ENCODE measurements at regions not wholly inside any gene's neighbourhood (a gene's known extent, or its start where the extent isn't known, plus 50 kb on each side); places are given as distances from the start of the nearest gene placed in this dataset.

DNA sequence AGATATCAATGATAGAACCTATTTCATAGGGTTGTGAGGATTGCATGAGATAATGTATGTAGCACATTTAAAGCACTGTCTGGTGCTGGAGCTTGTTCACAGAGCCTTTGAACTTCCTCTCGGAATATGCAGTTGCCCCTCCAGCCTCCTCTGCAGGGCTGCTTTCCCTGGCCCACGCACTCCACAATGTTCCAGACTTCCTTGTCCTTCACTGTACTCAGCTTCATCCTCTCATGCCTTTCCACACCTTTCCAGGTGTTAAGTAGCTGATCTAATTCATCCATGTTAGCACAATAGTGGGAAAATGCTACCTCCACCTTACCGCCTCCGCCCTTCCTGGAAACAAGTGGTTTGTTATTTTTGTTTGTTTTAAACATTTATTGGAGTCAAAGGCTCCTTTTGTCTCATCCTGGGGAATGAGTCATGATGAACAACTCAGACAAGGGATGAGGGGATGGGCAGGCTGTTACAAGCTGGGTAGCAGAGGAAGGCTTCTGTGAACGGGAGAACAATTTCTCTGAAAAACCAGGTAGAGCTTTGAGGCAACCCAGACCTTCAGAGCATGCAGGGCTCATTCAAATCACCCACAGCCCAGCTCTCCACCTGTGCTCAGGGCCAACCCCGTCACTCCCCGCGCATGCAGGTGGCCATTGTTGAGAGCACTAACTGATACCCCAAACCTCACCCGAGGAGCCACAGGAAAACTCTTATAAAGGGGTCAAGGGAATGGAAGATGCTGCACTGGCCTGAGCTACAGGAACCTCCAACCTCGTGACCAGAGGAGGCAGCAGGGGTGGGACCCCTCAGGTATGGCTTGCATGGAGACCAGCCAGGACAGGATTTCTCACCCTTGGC is 84.9 kb upstream of the TBL1X start:
- H3K4ac ChIP-seq (ENCODE audit: low read depth, low read length) = peak overlapping the region; percentile 36; the same call in 1 of the 2 replicates
- H3K36me3 ChIP-seq (ENCODE audit: control insufficient read depth, insufficient read depth, low read length) = no peaks in the 10 kb centered on the region
- POLR2A ChIA-PET (ENCODE audit: unreplicated experiment) = no interaction called here
- no peak overlapping the region for H3K56ac ChIP-seq (ENCODE audit: extremely low read depth, insufficient read depth, low read length)
- H3K9me1 ChIP-seq (ENCODE audit: insufficient read depth, low read length) = 0 out of 2 replicates have a peak, but pooled peaks cover 3% of the 10 kb centered on the region
- peak overlapping the region; percentile 78 for H2AK5ac ChIP-seq (ENCODE audit: low read depth, low read length)
- no peak overlapping the region for H3K23ac ChIP-seq (ENCODE audit: low read depth, low read length)
- H2BK5ac ChIP-seq (ENCODE audit: low read depth, low read length, poor library complexity, severe bottlenecking) = no peak overlapping the region
- no peaks in the 10 kb centered on the region for H4K20me1 ChIP-seq (ENCODE audit: insufficient read depth, low read length)
- H2AFZ ChIP-seq (replicated peaks; ENCODE audit: low read length, poor library complexity) = no peak overlapping the region
- WGBS, 2 experiments (ENCODE audit: extremely low coverage in 2 of 2, insufficient read length in 1 of 2) = 86% methylated on average over 1 of the region's 10 CpGs; no CpG with 5 or more reads in 1 of the 2 experiments
- H2BK120ac ChIP-seq (ENCODE audit: low read depth, low read length) = peak overlapping the region; percentile 39; the same call in 1 of the 2 replicates
- no peaks in the 10 kb centered on the region; a peak in 1 of 4 replicates for H3K79me1 ChIP-seq (ENCODE audit: low read depth in 1 of 2, low read length in 2 of 2)
- dilution Hi-C loops (cut with HindIII; ENCODE audit: low sequenced_read_pairs, unreplicated experiment) = no loop called here
- no peak overlapping the region for H2BK20ac ChIP-seq (ENCODE audit: low read depth, low read length)
- ATAC-seq (ENCODE audit: low read depth) (peak; percentile 60), DNase-seq (peak; percentile 61)
- no peak overlapping the region for H3K4me3 ChIP-seq (ENCODE audit: insufficient read depth, low read depth, low read length)
- H4K8ac ChIP-seq (ENCODE audit: low read depth in 2 of 2, low read length in 2 of 2) = peak overlapping the region in 1 of 2 experiments; percentile 15; a peak in 1 of 4 replicates
- H3K27me3 ChIP-seq (ENCODE audit: control insufficient read depth, insufficient read depth, low read length) = no peaks in the 10 kb centered on the region; the same call in 1 of the 2 replicates
- H4K91ac ChIP-seq (ENCODE audit: insufficient read depth, low read depth, low read length) = peak overlapping the region; percentile 12; the same call in 1 of the 2 replicates
- H3K9ac ChIP-seq (ENCODE audit: low read depth, low read length) = no peak overlapping the region
- peaks cover 5% of the 10 kb centered on the region for H3K4me1 ChIP-seq (ENCODE audit: control insufficient read depth, insufficient read depth, low read length)
- CTCF ChIA-PET = no interaction called here
- no peak overlapping the region for H2AK9ac ChIP-seq (replicated peaks; ENCODE audit: low read depth, low read length, poor library complexity)
- TF ChIP-seq MAZ (IDR thresholded peaks at IDR 0.05; ENCODE audit: borderline replicate concordance, low read depth, low read length) = no peak
- TF ChIP-seq FOS (IDR thresholded peaks at IDR 0.05; ENCODE audit: low read depth, low read length) = peak; percentile 44
- no peak for TF ChIP-seq RAD21 (IDR thresholded peaks at IDR 0.05; ENCODE audit: low read length)
- no peak for TF ChIP-seq RCOR1 (IDR thresholded peaks at IDR 0.05; ENCODE audit: insufficient replicate concordance, low read length)
- TF ChIP-seq CHD1 (IDR thresholded peaks at IDR 0.05; ENCODE audit: low read depth, low read length) = no peak
- no peak overlapping the region; the same call in 1 of the 2 replicates for H3K4me2 ChIP-seq (ENCODE audit: low read depth, low read length)
- no TSS peak for BruUV-seq (replicated peaks)
- in situ Hi-C loops (cut with MboI; ENCODE audit: low sequenced_read_pairs) = no loop called here
- no peak overlapping the region for H3K27ac ChIP-seq (ENCODE audit: insufficient read depth, low read length)
- H3K9me3 ChIP-seq (ENCODE audit: control insufficient read depth, insufficient read depth, low read length) = 0 out of 2 replicates have a peak, but pooled peaks cover 3% of the 10 kb centered on the region
- intact Hi-C loops (cut with micrococcal nuclease) = no loop called here
- 0 out of 2 replicates have a peak overlapping the region, but pooled peaks have one; percentile 15 for H3K18ac ChIP-seq (ENCODE audit: low read depth, low read length)
- no peak overlapping the region for H4K5ac ChIP-seq (ENCODE audit: low read depth, low read length)
- peak overlapping the region; percentile 40; the same call in 2 of the 3 replicates for H2BK15ac ChIP-seq (ENCODE audit: low read depth, low read length)
- H3K14ac ChIP-seq (replicated peaks; ENCODE audit: low read depth, low read length) = no peak overlapping the region

Data from IMR-90 (cell line).